Heart left ventricle (tissue), 13 donors: ENCODE measurements at regions not wholly inside any gene's neighbourhood (a gene's known extent, or its start where the extent isn't known, plus 50 kb on each side); places are given as distances from the start of the nearest gene placed in this dataset.

Source experiments
- POLR2A ChIP-seq, 2 donors: fragments of 450-650 bp; IDR thresholded peaks; one replicate each; pipeline ENCODE4 v1.6.1; 2017; ENCODE audit warnings: antibody characterized with exemption in 2 of 2, mild to moderate bottlenecking in 2 of 2, moderate library complexity in 2 of 2
- TF ChIP-seq, protein P1 (sequence below), 12 donors: fragments of 200-600 bp; sonication (generic) in 4 of 12; IDR thresholded peaks; one replicate each; pipeline versions ENCODE4 v1.5.0 to v1.8.0; 2018 to 2022; ENCODE audit warnings: antibody characterized with exemption in 12 of 12, mild to moderate bottlenecking in 5 of 12
- donor health status: ischemic (EF 13 %, LVEDD 7.1; RV severe dilation, severe dysfunction).
- donor health status: DM: no; HTN: yes; CAD: no.
- donor health status: DM: no; HTN: no; CAD: no.
- donor health status: ischemic (EF 25% LVEDD 6.9; RV normal size, moderate dysfunction).
- donor health status: ischemic (EF 25% LVEDD 5.7; RV mildly dilated, moderate dysfunction).
- donor health status: ischemic (EF 35%, LVEDD 5.7; RV mildly dilated, moderate dysfunction).
- donor health status: nonischemic (EF 11% LVEDD 7.7; RV severe dilation, severe dysfunction).
- donor health status: DM: yes; HTN: yes; CAD: no.
- donor health status: PGD.
- donor health status: ischemic (EF 29% LVEDD 5.4; RV normal size, mild dysfunction).
- donor health status: nonischemic (EF 23%, LVEDD 6.1; RV moderate dilation, normal function).

DNA sequence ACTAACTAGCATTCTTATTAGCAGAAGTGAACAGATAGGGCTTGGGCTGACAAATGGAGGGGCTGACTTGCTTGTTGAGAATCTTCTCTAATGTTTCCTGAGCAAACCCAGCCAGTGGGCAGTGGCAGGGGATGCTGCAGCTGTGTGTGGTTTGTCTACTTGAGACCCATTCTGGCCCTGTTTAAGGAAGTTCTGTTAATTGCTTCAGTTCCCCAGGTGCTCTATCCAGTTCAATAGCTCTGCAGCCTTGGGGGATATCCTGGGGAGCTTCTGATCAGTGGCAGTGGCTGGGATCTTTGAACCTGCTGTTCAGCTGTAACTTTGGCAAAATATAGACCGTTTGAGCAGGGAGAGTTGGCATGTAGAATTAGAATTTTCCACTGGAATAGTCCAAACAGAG, 137.4 kb downstream of the ZNF326 start:
- TF ChIP-seq, protein P1, sequence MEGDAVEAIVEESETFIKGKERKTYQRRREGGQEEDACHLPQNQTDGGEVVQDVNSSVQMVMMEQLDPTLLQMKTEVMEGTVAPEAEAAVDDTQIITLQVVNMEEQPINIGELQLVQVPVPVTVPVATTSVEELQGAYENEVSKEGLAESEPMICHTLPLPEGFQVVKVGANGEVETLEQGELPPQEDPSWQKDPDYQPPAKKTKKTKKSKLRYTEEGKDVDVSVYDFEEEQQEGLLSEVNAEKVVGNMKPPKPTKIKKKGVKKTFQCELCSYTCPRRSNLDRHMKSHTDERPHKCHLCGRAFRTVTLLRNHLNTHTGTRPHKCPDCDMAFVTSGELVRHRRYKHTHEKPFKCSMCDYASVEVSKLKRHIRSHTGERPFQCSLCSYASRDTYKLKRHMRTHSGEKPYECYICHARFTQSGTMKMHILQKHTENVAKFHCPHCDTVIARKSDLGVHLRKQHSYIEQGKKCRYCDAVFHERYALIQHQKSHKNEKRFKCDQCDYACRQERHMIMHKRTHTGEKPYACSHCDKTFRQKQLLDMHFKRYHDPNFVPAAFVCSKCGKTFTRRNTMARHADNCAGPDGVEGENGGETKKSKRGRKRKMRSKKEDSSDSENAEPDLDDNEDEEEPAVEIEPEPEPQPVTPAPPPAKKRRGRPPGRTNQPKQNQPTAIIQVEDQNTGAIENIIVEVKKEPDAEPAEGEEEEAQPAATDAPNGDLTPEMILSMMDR (IDR thresholded peaks at IDR 0.05) = no peak
- no peak for TF ChIP-seq POLR2A (IDR thresholded peaks at IDR 0.05)
